BJ (cell line): ENCODE measurements at regions not wholly inside any gene's neighbourhood (a gene's known extent, or its start where the extent isn't known, plus 50 kb on each side); places are given as distances from the start of the nearest gene placed in this dataset.
A peak's percentile ranks its signal among the peaks of the same experiment; 100 is the strongest.

Experiments used
- CTCF ChIA-PET: fragments of 350-600 bp; formaldehyde crosslinking; extraction: SDS; loops from one replicate; lab custom pipeline; 2021; ENCODE audit warnings: antibody characterized with exemption, inconsistent platforms; lab: Yijun Ruan, JAX
- POLR2A ChIA-PET: fragments of 300-600 bp; sonication (Branson Sonifier 250); formaldehyde crosslinking; extraction: SDS; loops from one replicate; lab custom pipeline; 2021; ENCODE audit warnings: antibody characterized with exemption; lab: Charles Lee
- DNase-seq: peaks from one replicate; pipeline ENCODE4 v3.0.0-alpha.2; 2011; ENCODE audit warnings: low read depth
- H3K27me3 ChIP-seq: 2 replicates; pipeline ENCODE4 v1.6.0; 2011; ENCODE audit warnings: low read length; ENCODE audit not compliant: control insufficient read depth, insufficient read depth
- H3K36me3 ChIP-seq: 2 replicates; pipeline ENCODE4 v1.5.1; 2011; ENCODE audit warnings: low read length; ENCODE audit not compliant: control insufficient read depth, insufficient read depth
- H3K4me3 ChIP-seq: 2 replicates; pipeline ENCODE4 v1.5.1; 2011; ENCODE audit warnings: low read depth, mild to moderate bottlenecking, control low read depth, low read length
- TF ChIP-seq, protein P1 (sequence below): IDR thresholded peaks from 2 replicates; pipeline ENCODE4 v1.5.1; 2011; ENCODE audit warnings: low read depth, mild to moderate bottlenecking, control low read depth, inconsistent platforms, low read length, moderate library complexity; ENCODE audit not compliant: insufficient read depth

DNA sequence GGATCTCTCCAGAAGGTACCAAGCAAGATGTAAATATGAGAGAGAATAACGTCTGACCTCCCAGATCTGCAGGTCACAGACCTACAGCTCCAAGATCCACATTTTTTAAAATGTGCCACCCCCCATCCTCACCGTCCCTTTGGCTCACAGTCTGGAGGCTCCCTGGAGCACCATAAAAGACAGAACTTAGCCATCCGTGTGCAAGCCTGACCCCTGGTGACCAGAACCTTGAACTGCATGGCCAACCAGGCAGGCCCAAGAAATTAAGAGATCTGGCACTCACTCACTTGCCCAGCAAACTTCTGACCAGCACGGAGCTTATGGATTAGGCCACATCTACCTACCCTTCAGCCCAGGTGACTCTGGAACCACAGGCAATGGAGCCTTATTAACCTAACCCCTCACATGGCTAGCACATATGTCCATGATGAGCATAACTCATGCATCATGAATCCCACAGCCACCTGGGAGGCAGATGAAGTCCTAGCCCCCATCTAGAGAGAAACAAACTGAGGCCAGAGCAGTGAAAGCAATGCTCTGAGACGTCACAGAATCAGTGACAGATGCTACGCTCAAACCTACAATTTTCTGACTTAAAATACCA lies 275.3 kb downstream of the UACA start:
- TF ChIP-seq, protein P1, sequence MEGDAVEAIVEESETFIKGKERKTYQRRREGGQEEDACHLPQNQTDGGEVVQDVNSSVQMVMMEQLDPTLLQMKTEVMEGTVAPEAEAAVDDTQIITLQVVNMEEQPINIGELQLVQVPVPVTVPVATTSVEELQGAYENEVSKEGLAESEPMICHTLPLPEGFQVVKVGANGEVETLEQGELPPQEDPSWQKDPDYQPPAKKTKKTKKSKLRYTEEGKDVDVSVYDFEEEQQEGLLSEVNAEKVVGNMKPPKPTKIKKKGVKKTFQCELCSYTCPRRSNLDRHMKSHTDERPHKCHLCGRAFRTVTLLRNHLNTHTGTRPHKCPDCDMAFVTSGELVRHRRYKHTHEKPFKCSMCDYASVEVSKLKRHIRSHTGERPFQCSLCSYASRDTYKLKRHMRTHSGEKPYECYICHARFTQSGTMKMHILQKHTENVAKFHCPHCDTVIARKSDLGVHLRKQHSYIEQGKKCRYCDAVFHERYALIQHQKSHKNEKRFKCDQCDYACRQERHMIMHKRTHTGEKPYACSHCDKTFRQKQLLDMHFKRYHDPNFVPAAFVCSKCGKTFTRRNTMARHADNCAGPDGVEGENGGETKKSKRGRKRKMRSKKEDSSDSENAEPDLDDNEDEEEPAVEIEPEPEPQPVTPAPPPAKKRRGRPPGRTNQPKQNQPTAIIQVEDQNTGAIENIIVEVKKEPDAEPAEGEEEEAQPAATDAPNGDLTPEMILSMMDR: peak; percentile 97
- ChIA-PET POLR2A (no interaction called here), CTCF (interaction anchor here (0.6 to 3.4 kb wide), 30 partner anchors 9 to 1021 kb away, joined by 3 to 21 read pairs (median 3); partner anchors contain the start of gene TLE3)
- DNase-seq: no peak
- Histone ChIP-seq H3K4me3 (no peak overlapping the region), H3K27me3 (peaks cover 19% of the 10 kb centered on the region), H3K36me3 (no peaks in the 10 kb centered on the region)

DNA sequence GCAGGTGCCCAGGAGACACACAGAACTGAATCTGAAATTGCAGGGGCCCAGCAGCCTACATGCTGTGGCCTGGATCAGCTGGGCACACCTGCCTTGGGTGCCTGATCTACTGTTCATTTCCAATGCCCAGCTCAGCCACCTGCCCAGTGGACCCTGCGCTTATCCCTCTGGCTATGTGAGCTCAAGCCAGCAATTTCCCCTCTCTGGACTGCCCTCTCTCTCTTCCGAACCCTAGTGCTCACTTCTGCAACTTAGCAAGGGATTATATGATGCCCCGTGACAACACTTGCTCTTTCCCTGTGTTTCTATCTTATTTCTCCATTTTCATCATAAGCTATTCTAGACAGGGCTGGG lies 276.0 kb downstream of the UACA start:
- no peak overlapping the region for H3K4me3 ChIP-seq
- CTCF ChIA-PET: interaction anchor here (1.0 to 3.4 kb wide), 18 partner anchors 8 to 1013 kb away, joined by 3 to 21 read pairs (median 4); partner anchors contain the start of gene TLE3
- POLR2A ChIA-PET: no interaction called here
- H3K36me3 ChIP-seq: no peaks in the 10 kb centered on the region
- peaks cover 23% of the 10 kb centered on the region for H3K27me3 ChIP-seq
- TF ChIP-seq, protein P1: no peak
- no peak for DNase-seq

DNA sequence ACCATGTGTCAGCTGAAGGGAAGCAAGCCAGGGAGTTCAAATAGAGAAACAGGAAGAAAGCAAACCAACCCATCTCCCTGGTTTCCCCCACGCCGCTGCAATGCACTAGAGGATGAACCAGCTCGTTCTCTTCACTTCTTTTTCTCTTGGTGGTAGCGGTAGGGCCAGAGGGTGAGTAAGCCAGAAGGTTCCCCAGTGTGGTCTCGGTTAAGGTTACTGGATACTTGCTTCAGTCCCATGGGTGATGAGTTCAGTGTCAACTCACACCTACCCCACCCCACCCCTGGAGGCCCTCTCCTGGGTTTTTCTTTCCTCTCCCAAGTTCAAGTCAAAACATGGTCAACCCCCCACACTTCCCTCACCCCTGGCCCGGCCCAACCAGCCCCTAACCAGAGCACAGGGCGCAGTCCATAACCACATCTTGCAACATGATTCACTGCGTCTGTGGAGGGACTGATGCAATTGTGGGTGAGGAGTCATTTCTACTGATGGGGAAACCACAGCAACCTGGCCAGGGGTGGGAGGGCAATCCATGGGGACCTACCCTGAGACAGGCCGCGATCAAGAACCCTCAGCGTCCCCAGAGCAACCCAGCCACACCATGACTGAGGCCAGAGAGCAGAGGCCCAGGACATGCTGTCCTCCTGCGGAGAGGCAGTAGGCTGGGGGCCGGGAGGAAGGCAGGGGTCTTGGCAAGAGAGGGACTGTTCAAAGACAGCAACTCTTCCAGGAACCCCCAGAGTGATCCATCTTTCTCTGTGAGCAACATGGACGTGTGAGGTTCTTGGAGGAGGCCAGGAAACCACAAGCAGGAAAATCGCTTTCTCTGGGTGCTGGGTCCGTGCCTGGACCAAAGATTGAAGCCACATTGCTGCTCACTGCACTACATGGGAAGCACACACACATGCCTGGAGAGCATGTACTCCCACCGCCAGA lies 276.6 kb downstream of the UACA start:
- POLR2A ChIA-PET: no interaction called here
- Histone ChIP-seq H3K4me3 (no peak overlapping the region), H3K27me3 (peaks cover 24% of the 10 kb centered on the region), H3K36me3 (no peaks in the 10 kb centered on the region)
- DNase-seq: no peak
- CTCF ChIA-PET: interaction anchor here (0.7 to 3.4 kb wide), 17 partner anchors 11 to 1009 kb away, joined by 3 to 21 read pairs (median 4); partner anchors contain the start of gene TLE3
- TF ChIP-seq, protein P1: no peak

DNA sequence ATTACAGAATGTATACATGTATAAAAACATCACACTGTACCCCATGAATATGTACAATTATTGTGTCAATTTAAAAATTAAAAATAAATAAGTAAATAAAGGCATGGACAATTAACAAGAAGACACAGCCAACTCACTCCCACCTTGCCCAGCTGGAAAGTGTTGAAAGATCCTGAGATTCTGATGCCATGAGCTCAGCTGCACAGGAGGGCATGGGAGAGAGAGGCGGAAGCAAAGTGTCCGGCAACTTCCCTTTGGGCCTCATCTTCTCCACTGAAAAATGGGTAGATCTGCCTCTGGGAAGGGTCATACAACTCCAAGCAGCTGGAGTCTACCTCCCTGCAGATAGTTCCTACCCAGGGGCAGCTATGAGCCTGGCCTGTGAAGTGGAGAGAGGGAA lies 277.3 kb downstream of the UACA start:
- peaks cover 24% of the 10 kb centered on the region for H3K27me3 ChIP-seq
- no peaks in the 10 kb centered on the region for H3K36me3 ChIP-seq
- ChIA-PET CTCF (interaction anchor here (0.7 to 3.4 kb wide), 7 partner anchors 15 to 1008 kb away, joined by 3 to 17 read pairs (median 4); no protein-coding TSS in a partner anchor), POLR2A (no interaction called here)
- H3K4me3 ChIP-seq: no peak overlapping the region
- TF ChIP-seq, protein P1: no peak
- no peak for DNase-seq

DNA sequence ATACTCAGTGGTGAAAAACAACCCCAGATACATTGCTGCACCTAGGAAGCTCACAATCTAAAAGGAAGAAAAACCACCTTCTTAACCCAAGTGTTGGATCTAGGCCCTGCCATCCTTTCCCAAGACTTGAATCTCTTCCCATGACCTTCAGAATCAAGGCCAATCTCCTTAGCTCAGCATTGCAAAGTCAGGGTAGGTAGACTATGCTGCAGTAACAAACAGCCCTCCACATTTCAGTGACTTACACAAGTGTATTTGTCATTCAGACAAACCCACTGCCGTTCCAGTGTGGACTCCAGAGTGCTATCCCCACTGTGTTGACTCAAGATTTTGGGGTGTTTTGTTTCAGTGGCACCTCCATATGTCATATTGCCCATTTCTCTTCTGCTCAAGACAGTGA lies 278.4 kb downstream of the UACA start:
- CTCF ChIA-PET: interaction anchor here (1.4 to 1.7 kb wide), 2 partner anchors 18 to 908 kb away, joined by 4 to 5 read pairs; no protein-coding TSS in a partner anchor
- H3K36me3 ChIP-seq: no peaks in the 10 kb centered on the region
- H3K4me3 ChIP-seq: no peak overlapping the region
- POLR2A ChIA-PET: no interaction called here
- no peak for DNase-seq
- peaks cover 27% of the 10 kb centered on the region for H3K27me3 ChIP-seq
- TF ChIP-seq, protein P1: no peak
